ENCODE measurements at regions not wholly inside any gene's neighbourhood (a gene's known extent, or its start where the extent isn't known, plus 50 kb on each side); places are given as distances from the start of the nearest gene placed in this dataset.

DNA sequence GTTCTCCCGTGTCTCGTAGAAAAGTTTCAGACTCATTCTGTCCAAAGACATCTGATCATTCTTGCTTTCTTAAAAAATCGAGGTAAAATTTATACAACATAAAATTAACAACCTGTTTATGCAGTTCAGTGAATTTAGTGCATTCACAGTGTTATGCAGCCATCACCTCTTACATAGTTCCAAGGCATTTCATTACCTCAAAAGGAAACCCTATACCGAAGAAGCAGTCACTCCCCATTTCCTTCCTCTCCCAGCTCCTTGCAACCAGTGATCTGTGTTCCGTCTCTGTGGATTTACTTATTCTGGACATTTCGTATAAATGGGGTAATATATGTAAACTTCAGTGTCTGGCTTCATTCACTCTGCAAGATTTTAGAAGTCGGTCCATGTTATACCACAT is 103.5 kb upstream of the HS3ST3A1 start:
- TF ChIP-seq FOXM1 (IDR thresholded peaks at IDR 0.05; ENCODE audit: borderline replicate concordance) (no peak), NFRKB (IDR thresholded peaks at IDR 0.05) (no peak)
